ENCODE measurements at regions not wholly inside any gene's neighbourhood (a gene's known extent, or its start where the extent isn't known, plus 50 kb on each side); places are given as distances from the start of the nearest gene placed in this dataset.

DNA sequence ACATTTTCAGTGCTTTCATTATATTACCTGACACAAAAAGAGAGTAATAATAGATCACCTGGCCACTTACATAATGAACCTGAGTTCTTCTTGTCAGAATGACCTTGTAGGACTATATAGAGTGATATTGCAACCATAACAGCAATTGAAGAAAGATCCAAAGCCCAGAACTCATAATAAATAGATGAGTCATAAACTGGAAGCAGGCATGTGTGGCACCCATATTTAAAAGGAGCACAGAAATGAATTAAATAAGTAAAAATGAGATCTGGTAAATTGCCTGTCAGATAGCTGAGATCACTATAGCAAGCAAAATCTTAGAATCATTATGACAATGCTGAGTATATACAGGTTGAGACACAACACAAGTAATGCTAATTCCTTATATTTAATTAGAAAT is 331.8 kb downstream of the AASDHPPT start:
- intact Hi-C loops (cut with micrococcal nuclease) = no loop called here
- H4K20me1 ChIP-seq (ENCODE audit: insufficient read depth, low read length) = no peaks in the 10 kb centered on the region

DNA sequence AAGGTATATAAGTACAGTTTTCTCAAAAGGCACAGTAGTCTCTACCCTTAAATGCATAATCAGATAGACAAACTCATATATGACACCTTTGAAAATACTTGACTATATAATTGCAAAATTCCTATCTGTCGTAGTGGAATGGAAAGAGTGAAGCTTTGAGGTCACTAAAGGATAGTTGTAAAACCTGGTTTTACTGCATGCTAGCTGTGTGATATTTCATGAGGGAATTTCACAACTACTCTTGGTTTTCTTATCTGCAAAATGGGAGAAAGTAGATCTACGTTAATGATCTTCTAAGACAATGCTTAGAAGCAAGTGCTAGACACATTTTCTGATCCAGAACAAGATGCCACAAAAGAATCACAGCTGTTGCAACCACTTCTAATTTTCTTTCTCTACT is 332.2 kb downstream of the AASDHPPT start:
- no peak overlapping the region for H3K9ac ChIP-seq (ENCODE audit: insufficient read depth, low read length, poor library complexity, severe bottlenecking)
- no peaks in the 10 kb centered on the region for H4K20me1 ChIP-seq (ENCODE audit: insufficient read depth, low read length)
- no peak overlapping the region for H2AFZ ChIP-seq (ENCODE audit: insufficient read depth, low read depth, low read length, poor library complexity, severe bottlenecking)
- Mint-ChIP-seq H3K36me3 (no peaks in the 10 kb centered on the region), H3K27ac (no peak overlapping the region), H3K4me3 (no peak overlapping the region), H3K9me3 (peaks cover 0 to 6% (median 3%) of the 10 kb centered on the region in 7 donors), H3K27me3 (ENCODE audit: low read depth in 3 of 3) (no peaks in the 10 kb centered on the region), H3K4me1 (no peaks in the 10 kb centered on the region)
- H3K4me1 ChIP-seq (ENCODE audit: control insufficient read depth in 1 of 2, insufficient read depth in 2 of 2, low read length in 2 of 2) = no peaks in the 10 kb centered on the region
- no peak overlapping the region for H3K4me2 ChIP-seq (replicated peaks; ENCODE audit: extremely low read depth, low read length, poor library complexity, severe bottlenecking)
- no peak for DNase-seq
- TF ChIP-seq, protein P1, sequence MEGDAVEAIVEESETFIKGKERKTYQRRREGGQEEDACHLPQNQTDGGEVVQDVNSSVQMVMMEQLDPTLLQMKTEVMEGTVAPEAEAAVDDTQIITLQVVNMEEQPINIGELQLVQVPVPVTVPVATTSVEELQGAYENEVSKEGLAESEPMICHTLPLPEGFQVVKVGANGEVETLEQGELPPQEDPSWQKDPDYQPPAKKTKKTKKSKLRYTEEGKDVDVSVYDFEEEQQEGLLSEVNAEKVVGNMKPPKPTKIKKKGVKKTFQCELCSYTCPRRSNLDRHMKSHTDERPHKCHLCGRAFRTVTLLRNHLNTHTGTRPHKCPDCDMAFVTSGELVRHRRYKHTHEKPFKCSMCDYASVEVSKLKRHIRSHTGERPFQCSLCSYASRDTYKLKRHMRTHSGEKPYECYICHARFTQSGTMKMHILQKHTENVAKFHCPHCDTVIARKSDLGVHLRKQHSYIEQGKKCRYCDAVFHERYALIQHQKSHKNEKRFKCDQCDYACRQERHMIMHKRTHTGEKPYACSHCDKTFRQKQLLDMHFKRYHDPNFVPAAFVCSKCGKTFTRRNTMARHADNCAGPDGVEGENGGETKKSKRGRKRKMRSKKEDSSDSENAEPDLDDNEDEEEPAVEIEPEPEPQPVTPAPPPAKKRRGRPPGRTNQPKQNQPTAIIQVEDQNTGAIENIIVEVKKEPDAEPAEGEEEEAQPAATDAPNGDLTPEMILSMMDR (IDR thresholded peaks at IDR 0.05) = no peak
- H3K27me3 ChIP-seq (ENCODE audit: control insufficient read depth in 2 of 2, insufficient read depth in 2 of 2, low read length in 2 of 2) = no peaks in the 10 kb centered on the region
- no peak overlapping the region for H3K27ac ChIP-seq (ENCODE audit: low read depth in 1 of 2, low read length in 2 of 2)
- no peak overlapping the region for H3K4me3 ChIP-seq (replicated peaks in 1 of 3; ENCODE audit: low read depth in 2 of 3, low read length in 3 of 3)
- no CpG with 5 or more reads among the region's 2 CpGs for WGBS (ENCODE audit: insufficient coverage)
- no peaks in the 10 kb centered on the region for H3K79me2 ChIP-seq (ENCODE audit: insufficient read depth, low read length)
- H3K9me3 ChIP-seq (replicated peaks in 1 of 2; ENCODE audit: control insufficient read depth in 1 of 2, insufficient read depth in 1 of 2, low read length in 2 of 2) = peaks cover 0 to 6% of the 10 kb centered on the region in 2 donors
- intact Hi-C loops (cut with micrococcal nuclease) = no loop called here
- no peaks in the 10 kb centered on the region for H3K36me3 ChIP-seq (replicated peaks in 1 of 2; ENCODE audit: control insufficient read depth in 1 of 2, insufficient read depth in 2 of 2, low read length in 2 of 2)

More for the DNA sequence above, 331.8 kb downstream of the AASDHPPT start:
- H3K4me3 Mint-ChIP-seq = no peak overlapping the region
- Histone ChIP-seq H3K27me3 (ENCODE audit: control insufficient read depth in 2 of 2, insufficient read depth in 2 of 2, low read length in 2 of 2) (no peaks in the 10 kb centered on the region), H3K36me3 (replicated peaks in 1 of 2; ENCODE audit: control insufficient read depth in 1 of 2, insufficient read depth in 2 of 2, low read length in 2 of 2) (no peaks in the 10 kb centered on the region), H3K4me2 (replicated peaks; ENCODE audit: extremely low read depth, low read length, poor library complexity, severe bottlenecking) (no peak overlapping the region), H3K4me3 (replicated peaks in 1 of 3; ENCODE audit: low read depth in 2 of 3, low read length in 3 of 3) (no peak overlapping the region), H3K4me1 (ENCODE audit: control insufficient read depth in 1 of 2, insufficient read depth in 2 of 2, low read length in 2 of 2) (no peaks in the 10 kb centered on the region), H2AFZ (ENCODE audit: insufficient read depth, low read depth, low read length, poor library complexity, severe bottlenecking) (no peak overlapping the region), H3K9me3 (replicated peaks in 1 of 2; ENCODE audit: control insufficient read depth in 1 of 2, insufficient read depth in 1 of 2, low read length in 2 of 2) (peaks cover 0 to 10% of the 10 kb centered on the region in 2 donors), H3K27ac (ENCODE audit: low read depth in 1 of 2, low read length in 2 of 2) (no peak overlapping the region), H3K79me2 (ENCODE audit: insufficient read depth, low read length) (no peaks in the 10 kb centered on the region), H3K9ac (ENCODE audit: insufficient read depth, low read length, poor library complexity, severe bottlenecking) (no peak overlapping the region)
- H3K9me3 Mint-ChIP-seq = peaks cover 2 to 11% (median 4%) of the 10 kb centered on the region in 7 donors
- no peaks in the 10 kb centered on the region for H3K27me3 Mint-ChIP-seq (ENCODE audit: low read depth in 3 of 3)
- no peaks in the 10 kb centered on the region for H3K36me3 Mint-ChIP-seq
- no peak overlapping the region for H3K27ac Mint-ChIP-seq
- DNase-seq = no peak
- TF ChIP-seq, protein P1 (IDR thresholded peaks at IDR 0.05) = no peak
- H3K4me1 Mint-ChIP-seq = no peaks in the 10 kb centered on the region
